ENCODE measurements at regions not wholly inside any gene's neighbourhood (a gene's known extent, or its start where the extent isn't known, plus 50 kb on each side); places are given as distances from the start of the nearest gene placed in this dataset.

DNA sequence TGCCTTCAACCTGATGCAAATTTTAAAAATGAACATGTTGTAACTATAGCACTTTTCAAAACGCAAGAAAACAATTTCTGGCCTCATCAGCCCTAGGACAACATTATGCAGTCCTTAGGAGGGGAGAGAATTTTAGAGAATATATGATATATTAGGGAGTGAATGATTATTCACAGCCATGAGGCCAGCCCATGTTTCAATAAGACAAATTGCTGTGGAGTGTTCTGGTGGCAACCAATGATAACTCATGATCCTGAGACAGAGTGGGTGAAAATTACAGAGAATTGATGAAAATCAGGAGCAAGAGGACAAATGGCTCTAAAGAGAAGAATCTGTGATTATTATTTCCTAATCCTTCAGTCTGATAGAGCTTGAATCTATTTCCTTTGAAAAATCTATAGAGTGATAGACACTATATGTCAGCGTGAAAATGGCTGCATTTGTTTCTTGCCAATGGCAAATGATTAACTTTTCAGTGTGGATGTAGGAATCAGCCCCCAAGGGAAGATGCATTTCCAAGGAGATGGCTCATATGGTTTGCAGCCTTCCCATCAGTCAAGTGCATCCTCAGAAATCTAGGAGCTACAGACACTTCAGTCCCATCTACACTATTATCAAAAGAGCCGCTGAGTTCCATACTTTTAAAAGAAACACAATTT is 761.0 kb upstream of the ARRDC4 start:
- Histone ChIP-seq H3K4me3 (ENCODE audit: low read depth, low read length) (no peak overlapping the region), H3K9ac (ENCODE audit: low read length) (no peak overlapping the region), H3K27me3 (ENCODE audit: control insufficient read depth, insufficient read depth, low read length) (no peaks in the 10 kb centered on the region), H3K36me3 (ENCODE audit: control insufficient read depth, insufficient read depth, low read length) (no peaks in the 10 kb centered on the region), H3K27ac (ENCODE audit: low read depth, low read length) (no peak overlapping the region), H3K9me3 (ENCODE audit: control insufficient read depth, insufficient read depth, low read depth, low read length) (no peaks in the 10 kb centered on the region), H3K4me1 (ENCODE audit: control insufficient read depth, insufficient read depth, low read length) (peaks cover 7% of the 10 kb centered on the region; the same call in 1 of the 2 replicates)

GRCh38 chr15:97200161-97200560 is 760.3 kb upstream of the ARRDC4 start:
- no peaks in the 10 kb centered on the region for H3K36me3 ChIP-seq (ENCODE audit: control insufficient read depth, insufficient read depth, low read length)
- no peak overlapping the region for H3K9ac ChIP-seq (ENCODE audit: low read length)
- H3K27ac ChIP-seq (ENCODE audit: low read depth, low read length), result no peak overlapping the region
- H3K4me1 ChIP-seq (ENCODE audit: control insufficient read depth, insufficient read depth, low read length), result peaks cover 7% of the 10 kb centered on the region; the same call in 1 of the 2 replicates
- no peaks in the 10 kb centered on the region for H3K9me3 ChIP-seq (ENCODE audit: control insufficient read depth, insufficient read depth, low read depth, low read length)
- no peak overlapping the region for H3K4me3 ChIP-seq (ENCODE audit: low read depth, low read length)
- no peaks in the 10 kb centered on the region for H3K27me3 ChIP-seq (ENCODE audit: control insufficient read depth, insufficient read depth, low read length)

- Histone ChIP-seq H3K4me3 (ENCODE audit: low read depth, low read length) (no peak overlapping the region), H3K27me3 (ENCODE audit: control insufficient read depth, insufficient read depth, low read length) (no peaks in the 10 kb centered on the region), H3K9me3 (ENCODE audit: control insufficient read depth, insufficient read depth, low read depth, low read length) (no peaks in the 10 kb centered on the region), H3K4me1 (ENCODE audit: control insufficient read depth, insufficient read depth, low read length) (no peaks in the 10 kb centered on the region), H3K9ac (ENCODE audit: low read length) (no peak overlapping the region), H3K27ac (ENCODE audit: low read depth, low read length) (no peak overlapping the region), H3K36me3 (ENCODE audit: control insufficient read depth, insufficient read depth, low read length) (no peaks in the 10 kb centered on the region)
Observed at GRCh38 chr15:97210277-97210676, 750.2 kb upstream of the ARRDC4 start.

GRCh38 chr15:97215629-97216028 is 744.9 kb upstream of the ARRDC4 start:
- no peaks in the 10 kb centered on the region for H3K9me3 ChIP-seq (ENCODE audit: control insufficient read depth, insufficient read depth, low read depth, low read length)
- no peak overlapping the region for H3K27ac ChIP-seq (ENCODE audit: low read depth, low read length)
- H3K4me3 ChIP-seq (ENCODE audit: low read depth, low read length), result no peak overlapping the region
- no peaks in the 10 kb centered on the region for H3K4me1 ChIP-seq (ENCODE audit: control insufficient read depth, insufficient read depth, low read length)
- H3K9ac ChIP-seq (ENCODE audit: low read length), result no peak overlapping the region
- no peaks in the 10 kb centered on the region for H3K36me3 ChIP-seq (ENCODE audit: control insufficient read depth, insufficient read depth, low read length)
- H3K27me3 ChIP-seq (ENCODE audit: control insufficient read depth, insufficient read depth, low read length), result no peaks in the 10 kb centered on the region

GRCh38 chr15:97224191-97224641 is 736.3 kb upstream of the ARRDC4 start:
- Histone ChIP-seq H3K4me3 (ENCODE audit: low read depth, low read length) (no peak overlapping the region), H3K36me3 (ENCODE audit: control insufficient read depth, insufficient read depth, low read length) (no peaks in the 10 kb centered on the region), H3K4me1 (ENCODE audit: control insufficient read depth, insufficient read depth, low read length) (no peaks in the 10 kb centered on the region), H3K27me3 (ENCODE audit: control insufficient read depth, insufficient read depth, low read length) (no peaks in the 10 kb centered on the region), H3K27ac (ENCODE audit: low read depth, low read length) (no peak overlapping the region), H3K9ac (ENCODE audit: low read length) (no peak overlapping the region), H3K9me3 (ENCODE audit: control insufficient read depth, insufficient read depth, low read depth, low read length) (peaks cover 12% of the 10 kb centered on the region)

DNA sequence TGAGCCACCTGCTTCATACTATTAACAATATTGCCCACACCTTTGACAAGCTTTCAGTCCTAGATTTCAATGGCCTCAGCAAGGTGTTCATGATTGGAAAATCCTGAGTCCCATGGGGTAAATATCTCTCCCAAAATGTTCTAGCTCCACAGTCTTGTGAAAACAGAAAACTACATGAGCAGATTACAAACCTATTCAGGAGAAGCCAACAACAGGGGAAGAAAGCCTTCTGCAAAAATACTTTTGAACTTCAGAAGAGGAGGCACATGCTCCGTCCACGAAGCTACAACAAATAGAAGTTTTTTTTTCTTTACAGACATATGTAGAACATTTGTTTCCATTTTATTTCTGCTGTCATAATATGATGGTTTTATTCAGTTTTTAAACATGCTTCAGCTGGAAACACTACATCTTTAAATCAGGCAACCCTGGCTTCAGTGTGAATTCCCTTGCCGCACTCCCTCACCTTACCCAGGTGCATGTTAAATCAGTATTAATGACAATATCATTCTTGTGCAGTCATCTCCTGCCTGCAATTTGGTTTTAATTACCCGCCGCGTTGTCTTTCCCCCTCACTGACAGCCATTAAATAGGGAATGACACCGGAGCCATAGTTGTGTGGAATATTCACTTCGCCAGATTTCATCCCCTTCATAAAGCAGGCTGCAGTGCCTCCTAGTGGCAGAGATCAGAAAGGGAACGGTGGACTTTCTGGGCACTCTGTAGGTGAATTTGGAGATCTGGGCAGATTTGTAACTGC is 725.5 kb upstream of the ARRDC4 start:
- H3K27ac ChIP-seq (ENCODE audit: low read depth, low read length), result no peak overlapping the region
- H3K4me3 ChIP-seq (ENCODE audit: low read depth, low read length), result no peak overlapping the region
- H3K9me3 ChIP-seq (ENCODE audit: control insufficient read depth, insufficient read depth, low read depth, low read length), result no peaks in the 10 kb centered on the region
- no peaks in the 10 kb centered on the region for H3K27me3 ChIP-seq (ENCODE audit: control insufficient read depth, insufficient read depth, low read length)
- H3K9ac ChIP-seq (ENCODE audit: low read length), result no peak overlapping the region
- H3K36me3 ChIP-seq (ENCODE audit: control insufficient read depth, insufficient read depth, low read length), result no peaks in the 10 kb centered on the region
- no peaks in the 10 kb centered on the region for H3K4me1 ChIP-seq (ENCODE audit: control insufficient read depth, insufficient read depth, low read length)

DNA sequence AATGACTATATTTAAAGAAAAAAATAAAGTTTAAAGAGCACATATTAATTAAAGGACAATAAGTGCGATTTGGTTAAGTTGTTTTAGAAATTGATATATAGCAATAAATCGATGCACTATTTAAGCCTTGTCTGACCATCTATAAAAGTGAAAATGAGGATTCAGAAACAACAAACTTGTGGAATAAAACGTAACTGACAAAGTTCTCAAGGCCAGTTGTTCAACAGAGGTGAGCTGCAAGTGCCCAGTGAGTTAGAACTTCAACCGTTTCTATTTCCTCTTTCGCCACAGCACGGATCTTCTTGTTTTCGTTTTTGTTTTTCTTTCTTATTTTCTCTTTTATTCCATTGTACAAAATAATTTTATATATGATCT is 724.9 kb upstream of the ARRDC4 start:
- no peak overlapping the region for H3K9ac ChIP-seq (ENCODE audit: low read length)
- no peak overlapping the region for H3K27ac ChIP-seq (ENCODE audit: low read depth, low read length)
- no peaks in the 10 kb centered on the region for H3K27me3 ChIP-seq (ENCODE audit: control insufficient read depth, insufficient read depth, low read length)
- no peaks in the 10 kb centered on the region for H3K9me3 ChIP-seq (ENCODE audit: control insufficient read depth, insufficient read depth, low read depth, low read length)
- no peaks in the 10 kb centered on the region for H3K4me1 ChIP-seq (ENCODE audit: control insufficient read depth, insufficient read depth, low read length)
- no peak overlapping the region for H3K4me3 ChIP-seq (ENCODE audit: low read depth, low read length)
- no peaks in the 10 kb centered on the region for H3K36me3 ChIP-seq (ENCODE audit: control insufficient read depth, insufficient read depth, low read length)

DNA sequence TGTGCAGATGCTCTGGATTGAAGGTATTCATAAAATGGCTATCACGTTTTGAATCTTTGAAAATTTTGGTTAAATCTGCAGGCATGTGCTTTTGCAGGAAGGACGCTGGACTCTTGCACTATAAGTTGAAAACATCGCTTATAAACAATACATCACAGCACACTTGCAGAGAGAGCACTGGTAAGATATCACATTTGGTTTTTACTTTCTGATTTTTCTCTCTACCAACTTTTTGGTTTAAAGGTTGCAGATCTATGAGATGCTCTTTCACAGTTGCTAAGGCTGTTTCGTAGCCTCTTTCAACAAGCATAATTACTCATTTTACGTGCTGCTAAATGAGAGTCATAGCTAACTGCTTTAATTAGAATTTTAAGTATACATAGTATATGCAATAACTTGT is 724.4 kb upstream of the ARRDC4 start:
- H3K27me3 ChIP-seq (ENCODE audit: control insufficient read depth, insufficient read depth, low read length), result no peaks in the 10 kb centered on the region
- no peaks in the 10 kb centered on the region for H3K9me3 ChIP-seq (ENCODE audit: control insufficient read depth, insufficient read depth, low read depth, low read length)
- no peak overlapping the region for H3K4me3 ChIP-seq (ENCODE audit: low read depth, low read length)
- H3K36me3 ChIP-seq (ENCODE audit: control insufficient read depth, insufficient read depth, low read length), result no peaks in the 10 kb centered on the region
- no peak overlapping the region for H3K27ac ChIP-seq (ENCODE audit: low read depth, low read length)
- H3K4me1 ChIP-seq (ENCODE audit: control insufficient read depth, insufficient read depth, low read length), result no peaks in the 10 kb centered on the region
- H3K9ac ChIP-seq (ENCODE audit: low read length), result no peak overlapping the region

- Histone ChIP-seq H3K27me3 (ENCODE audit: control insufficient read depth, insufficient read depth, low read length) (no peaks in the 10 kb centered on the region), H3K36me3 (ENCODE audit: control insufficient read depth, insufficient read depth, low read length) (no peaks in the 10 kb centered on the region), H3K4me1 (ENCODE audit: control insufficient read depth, insufficient read depth, low read length) (no peaks in the 10 kb centered on the region), H3K9ac (ENCODE audit: low read length) (no peak overlapping the region), H3K27ac (ENCODE audit: low read depth, low read length) (no peak overlapping the region), H3K9me3 (ENCODE audit: control insufficient read depth, insufficient read depth, low read depth, low read length) (no peaks in the 10 kb centered on the region), H3K4me3 (ENCODE audit: low read depth, low read length) (no peak overlapping the region)
Observed at GRCh38 chr15:97237160-97237559, 723.3 kb upstream of the ARRDC4 start.

- Histone ChIP-seq H3K36me3 (ENCODE audit: control insufficient read depth, insufficient read depth, low read length) (no peaks in the 10 kb centered on the region), H3K27me3 (ENCODE audit: control insufficient read depth, insufficient read depth, low read length) (no peaks in the 10 kb centered on the region)
Observed at GRCh38 chr15:97248376-97248775, 712.1 kb upstream of the ARRDC4 start.

DNA sequence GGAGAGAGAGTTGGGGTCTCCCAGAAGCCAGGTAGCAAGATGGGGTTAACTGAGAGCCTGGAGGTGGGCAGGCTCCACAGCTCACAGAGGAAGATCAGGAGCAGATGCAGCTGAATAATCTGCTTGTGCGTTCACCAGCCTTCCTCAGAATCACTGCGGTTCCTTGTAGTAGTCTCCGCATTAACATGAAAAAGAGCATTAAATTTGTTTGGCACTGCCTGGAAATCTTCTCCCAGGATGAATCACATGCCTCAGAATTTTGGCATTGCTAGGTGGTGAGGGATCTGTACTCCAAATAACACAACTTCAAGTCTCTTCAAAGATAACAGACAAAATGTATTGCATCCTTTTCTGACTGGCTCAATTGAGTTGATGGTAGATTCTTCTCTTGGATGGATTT is 700.6 kb upstream of the ARRDC4 start:
- no peaks in the 10 kb centered on the region for H3K36me3 ChIP-seq (ENCODE audit: control insufficient read depth, insufficient read depth, low read length)
- H3K9me3 ChIP-seq (ENCODE audit: control insufficient read depth, insufficient read depth, low read depth, low read length), result no peaks in the 10 kb centered on the region
- H3K4me1 ChIP-seq (ENCODE audit: control insufficient read depth, insufficient read depth, low read length), result peaks cover 7% of the 10 kb centered on the region; the same call in 1 of the 2 replicates
- H3K27ac ChIP-seq (ENCODE audit: low read depth, low read length), result no peak overlapping the region
- H3K27me3 ChIP-seq (ENCODE audit: control insufficient read depth, insufficient read depth, low read length), result no peaks in the 10 kb centered on the region
- H3K4me3 ChIP-seq (ENCODE audit: low read depth, low read length), result no peak overlapping the region
- no peak overlapping the region for H3K9ac ChIP-seq (ENCODE audit: low read length)

More at GRCh38 chr15:97248376-97248775, 712.1 kb upstream of the ARRDC4 start:
- H3K9me3 ChIP-seq (ENCODE audit: control insufficient read depth, insufficient read depth, low read depth, low read length), result peaks cover 13% of the 10 kb centered on the region; the same call in 1 of the 2 replicates
- no peak overlapping the region for H3K27ac ChIP-seq (ENCODE audit: low read depth, low read length)
- no peaks in the 10 kb centered on the region for H3K4me1 ChIP-seq (ENCODE audit: control insufficient read depth, insufficient read depth, low read length)
- H3K9ac ChIP-seq (ENCODE audit: low read length), result no peak overlapping the region
- no peak overlapping the region for H3K4me3 ChIP-seq (ENCODE audit: low read depth, low read length)
